Natural killer cell (primary cell): ENCODE measurements at regions not wholly inside any gene's neighbourhood (a gene's known extent, or its start where the extent isn't known, plus 50 kb on each side); places are given as distances from the start of the nearest gene placed in this dataset.

Experiments used
- ATAC-seq, 3 donors: fragments of 150-1000 bp in 2 of 3; fragments of 200-7000 bp in 1 of 3; cut with Tn5 transposase; 1 replicate in 1 of 3; 2 replicates in 2 of 3; pipeline ENCODE4 v1.10.0; 2021; ENCODE audit warnings: mild to moderate bottlenecking in 2 of 3, moderate library complexity in 2 of 3
- DNase-seq, 2 donors: peaks; one replicate each; pipeline versions ENCODE4 v3.0.0 to v3.0.0-alpha.2; 2013 to 2021; ENCODE audit warnings: mixed read lengths in 1 of 2
- H3K27ac ChIP-seq: one replicate; pipeline ENCODE4 v1.5.1; 2013; ENCODE audit warnings: mild to moderate bottlenecking, low read length
- H3K27me3 ChIP-seq: one replicate; pipeline ENCODE4 v1.6.1; 2013; ENCODE audit warnings: low read length; ENCODE audit not compliant: control insufficient read depth, insufficient read depth
- H3K36me3 ChIP-seq: one replicate; pipeline ENCODE4 v1.6.1; 2013; ENCODE audit warnings: low read length; ENCODE audit not compliant: control insufficient read depth, insufficient read depth
- H3K4me1 ChIP-seq: one replicate; pipeline ENCODE4 v1.6.1; 2013; ENCODE audit warnings: low read length; ENCODE audit not compliant: control insufficient read depth, insufficient read depth
- H3K4me3 ChIP-seq: one replicate; pipeline ENCODE4 v1.5.1; 2013; ENCODE audit warnings: low read length
- H3K9me3 ChIP-seq: one replicate; pipeline ENCODE4 v1.6.1; 2013; ENCODE audit warnings: low read length; ENCODE audit not compliant: control insufficient read depth, insufficient read depth
- H3K27ac Mint-ChIP-seq, 2 donors: one replicate each; pipeline ENCODE4 v1.8.0; 2022; ENCODE audit warnings: mild to moderate bottlenecking in 2 of 2, mixed read lengths in 2 of 2, moderate library complexity in 1 of 2
- H3K27me3 Mint-ChIP-seq, 2 donors: one replicate each; pipeline ENCODE4 v1.8.0; 2022; ENCODE audit warnings: low read depth in 2 of 2, mixed read lengths in 2 of 2
- H3K36me3 Mint-ChIP-seq: one replicate; pipeline ENCODE4 v1.8.0; 2022; ENCODE audit warnings: mixed read lengths
- H3K4me1 Mint-ChIP-seq, 2 donors: one replicate each; pipeline ENCODE4 v1.8.0; 2022; ENCODE audit warnings: mixed read lengths in 2 of 2
- H3K4me3 Mint-ChIP-seq: one replicate; pipeline ENCODE4 v1.8.0; 2022; ENCODE audit warnings: mild to moderate bottlenecking, moderate library complexity, mixed read lengths
- H3K9me3 Mint-ChIP-seq, 2 donors: one replicate each; pipeline ENCODE4 v1.8.0; 2022; ENCODE audit warnings: mixed read lengths in 2 of 2
- CTCF ChIP-seq: fragments of 200-600 bp; IDR thresholded peaks from one replicate; pipeline ENCODE4 v1.8.0; 2022; ENCODE audit warnings: antibody characterized with exemption
- WGBS: methylation state at CpG from one replicate; pipeline ENCODE4 v1.1.7; 2013; ENCODE audit warnings: missing lambda C conversion rate; ENCODE audit not compliant: insufficient coverage; 5-methylcytosine and 5-hydroxymethylcytosine counted together
- intact Hi-C: fragments of 100-400 bp; cut with micrococcal nuclease; formaldehyde crosslinking; loops from one replicate; pipeline ENCODE4 v1.14.2; 2022

DNA sequence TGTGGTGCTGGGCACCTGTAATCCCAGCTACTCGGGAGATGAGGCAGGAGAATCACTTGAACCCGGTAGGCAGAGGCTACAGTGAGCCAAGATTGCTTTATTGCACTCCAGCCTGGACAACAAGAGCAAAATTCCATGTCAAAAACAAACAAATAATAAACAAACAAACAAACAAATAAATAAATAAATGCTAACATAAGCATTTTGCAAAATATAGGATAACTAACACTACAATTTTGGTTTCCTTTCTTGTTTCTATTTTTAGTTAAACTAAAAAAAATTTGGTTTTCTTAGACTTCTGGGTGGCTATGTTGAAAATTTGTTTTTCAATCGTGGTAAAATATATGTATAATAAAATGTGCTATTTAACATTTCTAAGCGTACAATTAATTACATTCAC, 115.0 kb upstream of the ZNF516 start:
- Mint-ChIP-seq H3K4me3 (no peak overlapping the region), H3K4me1 (no peaks in the 10 kb centered on the region), H3K27me3 (peaks cover 6 to 7% of the 10 kb centered on the region in 2 donors), H3K27ac (no peak overlapping the region), H3K9me3 (no peaks in the 10 kb centered on the region), H3K36me3 (no peaks in the 10 kb centered on the region)
- no peaks in the 10 kb centered on the region for H3K4me1 ChIP-seq
- H3K27me3 ChIP-seq: no peaks in the 10 kb centered on the region
- H3K27ac ChIP-seq: no peak overlapping the region
- no peak overlapping the region for H3K4me3 ChIP-seq
- intact Hi-C loops: no loop called here
- TF ChIP-seq CTCF: no peak
- H3K9me3 ChIP-seq: no peaks in the 10 kb centered on the region
- ATAC-seq (no peak), DNase-seq (no peak)
- H3K36me3 ChIP-seq: no peaks in the 10 kb centered on the region
- 95% methylated on average over 3 of the region's 4 CpGs for WGBS

- no peak overlapping the region for H3K4me3 ChIP-seq
- no peaks in the 10 kb centered on the region for H3K9me3 ChIP-seq
- no peak overlapping the region for H3K4me3 Mint-ChIP-seq
- H3K27me3 ChIP-seq: no peaks in the 10 kb centered on the region
- no peaks in the 10 kb centered on the region for H3K4me1 ChIP-seq
- TF ChIP-seq CTCF: no peak
- H3K27ac Mint-ChIP-seq: no peak overlapping the region
- no peaks in the 10 kb centered on the region for H3K36me3 Mint-ChIP-seq
- DNase-seq (no peak), ATAC-seq (no peak)
- H3K4me1 Mint-ChIP-seq: no peaks in the 10 kb centered on the region
- intact Hi-C loops: no loop called here
- H3K9me3 Mint-ChIP-seq: no peaks in the 10 kb centered on the region
- no peak overlapping the region for H3K27ac ChIP-seq
- H3K27me3 Mint-ChIP-seq: no peaks in the 10 kb centered on the region
- WGBS: 89% methylated on average over 5 of the region's 5 CpGs
- H3K36me3 ChIP-seq: no peaks in the 10 kb centered on the region
Measured at GRCh38 chr18:76605341-76605929, 110.4 kb upstream of the ZNF516 start.

- H3K36me3 Mint-ChIP-seq: no peaks in the 10 kb centered on the region
- intact Hi-C loops: no loop called here
- no peaks in the 10 kb centered on the region for H3K27me3 Mint-ChIP-seq
- 86% methylated on average over 2 of the region's 3 CpGs for WGBS
- Histone ChIP-seq H3K36me3 (no peaks in the 10 kb centered on the region), H3K9me3 (no peaks in the 10 kb centered on the region), H3K27ac (no peak overlapping the region), H3K4me3 (no peak overlapping the region), H3K4me1 (no peaks in the 10 kb centered on the region), H3K27me3 (no peaks in the 10 kb centered on the region)
- no peak for TF ChIP-seq CTCF
- no peak overlapping the region for H3K4me3 Mint-ChIP-seq
- DNase-seq (no peak), ATAC-seq (no peak)
- H3K27ac Mint-ChIP-seq: no peak overlapping the region
- H3K4me1 Mint-ChIP-seq: no peaks in the 10 kb centered on the region
- no peaks in the 10 kb centered on the region for H3K9me3 Mint-ChIP-seq
Measured at GRCh38 chr18:76604935-76605240, 109.8 kb upstream of the ZNF516 start.

DNA sequence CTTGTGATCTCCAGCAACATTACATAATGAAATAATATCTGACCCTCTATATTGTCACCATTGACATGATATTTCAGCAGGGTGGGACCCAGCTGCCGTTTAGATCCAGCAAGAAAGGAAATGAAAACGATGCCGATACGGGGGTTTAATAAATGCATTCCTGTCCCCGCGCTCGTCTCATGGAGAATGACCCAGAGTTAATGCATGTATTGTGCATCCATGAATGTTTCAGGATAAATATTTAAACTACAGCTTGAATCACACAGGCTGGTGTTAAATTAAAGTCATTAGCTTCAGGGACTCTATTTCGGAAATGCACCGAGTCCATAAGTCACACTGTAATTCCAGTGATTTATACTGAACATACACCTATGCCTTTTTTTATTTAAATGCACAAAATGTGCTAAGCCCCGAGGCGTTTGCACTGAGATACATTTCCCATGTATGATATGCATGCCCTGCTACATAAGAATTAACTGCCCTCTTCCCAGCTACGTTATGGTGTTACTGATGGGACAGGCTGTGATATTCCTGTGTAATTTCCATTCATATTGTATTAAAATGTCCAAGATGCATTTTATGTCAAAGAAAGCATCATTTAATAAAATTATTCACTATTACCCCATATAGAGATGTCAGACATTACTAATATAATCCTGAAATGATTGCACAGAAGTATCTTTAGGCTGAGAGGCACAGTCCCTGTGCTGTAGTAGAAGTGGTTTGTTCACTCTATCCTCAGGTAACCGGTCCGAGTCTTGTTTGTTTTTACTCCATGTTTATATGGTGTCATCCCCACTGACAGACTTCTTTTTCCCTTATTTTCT, 109.3 kb upstream of the ZNF516 start:
- Mint-ChIP-seq H3K27ac (no peak overlapping the region), H3K4me3 (no peak overlapping the region), H3K36me3 (no peaks in the 10 kb centered on the region), H3K27me3 (no peaks in the 10 kb centered on the region), H3K9me3 (no peaks in the 10 kb centered on the region), H3K4me1 (peaks cover 3% of the 10 kb centered on the region in 2 donors)
- no peak overlapping the region for H3K27ac ChIP-seq
- DNase-seq (no peak), ATAC-seq (no peak)
- intact Hi-C loops: no loop called here
- no peaks in the 10 kb centered on the region for H3K9me3 ChIP-seq
- no peaks in the 10 kb centered on the region for H3K36me3 ChIP-seq
- H3K4me3 ChIP-seq: no peak overlapping the region
- TF ChIP-seq CTCF: no peak
- WGBS: 89% methylated on average over 13 of the region's 14 CpGs
- H3K4me1 ChIP-seq: no peaks in the 10 kb centered on the region
- H3K27me3 ChIP-seq: no peaks in the 10 kb centered on the region
